GM21367 (cell line): ENCODE measurements at regions not wholly inside any gene's neighbourhood (a gene's known extent, or its start where the extent isn't known, plus 50 kb on each side); places are given as distances from the start of the nearest gene placed in this dataset.
"Not testable (repeated sequence)": the region's sequence is repeated elsewhere in the genome, so short reads cannot be mapped to it uniquely, and the experiment has no call there.

Experiments used
- ATAC-seq: cut with Tn5 transposase; IDR thresholded peaks from one replicate; pipeline ENCODE4 v1.9.1; 2021; ENCODE audit not compliant: unreplicated experiment

DNA sequence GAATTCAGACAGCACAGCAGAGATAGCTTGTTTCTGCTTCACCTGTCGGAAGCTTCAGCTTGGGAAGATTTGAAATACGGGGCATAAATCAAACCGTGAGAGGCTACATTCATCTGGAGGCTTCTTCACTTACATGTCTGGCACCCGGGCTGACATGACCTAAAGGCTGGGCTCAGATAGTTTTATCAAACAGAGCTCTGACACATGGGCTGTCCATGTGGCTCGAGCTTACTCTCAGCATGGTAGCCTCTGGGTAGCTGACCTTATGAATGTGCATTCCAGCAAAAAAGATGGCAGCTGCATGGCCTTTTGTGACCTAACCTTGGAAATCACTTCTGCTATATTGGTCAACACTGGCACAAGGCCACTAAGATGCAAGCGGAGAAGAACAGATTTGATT is 414.5 kb downstream of the NDFIP2 start:
- no peak for ATAC-seq

DNA sequence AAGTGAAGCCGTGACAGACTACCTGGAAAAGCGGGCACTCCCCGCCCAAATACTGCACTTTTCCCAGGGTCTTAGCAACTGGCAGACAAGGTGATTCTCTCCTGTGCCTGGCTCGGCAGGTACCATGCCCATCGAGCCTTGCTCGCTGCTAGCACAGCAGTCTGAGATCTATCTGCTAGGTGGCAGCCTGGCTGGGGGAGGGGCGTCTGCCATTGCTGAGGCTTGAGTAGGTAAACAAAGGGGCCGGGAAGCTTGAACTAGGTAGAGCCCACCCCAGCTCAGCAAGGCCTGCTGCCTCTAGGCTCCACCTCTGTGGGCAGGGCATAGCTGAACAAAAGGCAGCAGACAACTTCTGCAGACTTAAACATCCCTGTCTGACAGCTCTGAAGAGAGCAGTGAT is 406.3 kb downstream of the NDFIP2 start:
- ATAC-seq: not testable (repeated sequence)

DNA sequence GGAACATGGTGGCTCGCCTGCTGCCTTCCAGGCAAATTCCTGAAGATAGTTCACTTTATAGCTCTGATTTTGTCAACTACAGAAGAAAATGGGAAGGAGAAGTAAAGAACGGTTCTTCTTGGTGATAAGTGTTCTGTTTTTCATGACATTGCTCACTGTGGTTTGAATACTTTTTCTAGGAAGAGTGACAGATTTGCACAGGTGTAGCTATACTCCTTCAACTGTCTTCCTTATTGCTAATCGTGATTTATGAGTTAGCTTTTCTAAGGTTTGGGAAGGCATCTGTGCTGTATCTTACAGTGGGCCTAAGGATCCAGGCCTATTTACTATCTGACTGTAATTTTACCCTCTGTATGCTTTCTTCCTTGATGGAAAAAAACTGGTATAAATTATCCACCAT is 405.6 kb downstream of the NDFIP2 start:
- no peak for ATAC-seq

DNA sequence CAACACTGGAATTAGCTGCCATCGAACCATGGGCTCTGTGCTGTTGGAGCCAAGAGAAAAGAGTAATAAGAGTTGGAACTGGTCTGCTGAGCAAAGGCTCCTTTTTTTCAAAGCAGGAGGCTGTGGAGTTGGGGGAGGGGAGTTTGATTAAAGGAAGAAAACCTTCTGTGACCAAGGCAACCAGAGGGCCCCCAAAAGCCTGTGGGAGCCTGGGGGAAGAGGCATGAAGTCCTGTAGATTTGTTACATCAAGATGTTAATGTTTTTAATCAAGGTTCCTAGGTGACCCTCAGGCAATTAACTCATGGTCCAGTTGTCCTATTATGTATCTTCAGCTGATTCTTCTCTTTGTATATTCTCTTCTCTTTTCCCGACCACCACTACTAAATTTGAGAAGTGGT is 403.9 kb downstream of the NDFIP2 start:
- ATAC-seq: no peak

DNA sequence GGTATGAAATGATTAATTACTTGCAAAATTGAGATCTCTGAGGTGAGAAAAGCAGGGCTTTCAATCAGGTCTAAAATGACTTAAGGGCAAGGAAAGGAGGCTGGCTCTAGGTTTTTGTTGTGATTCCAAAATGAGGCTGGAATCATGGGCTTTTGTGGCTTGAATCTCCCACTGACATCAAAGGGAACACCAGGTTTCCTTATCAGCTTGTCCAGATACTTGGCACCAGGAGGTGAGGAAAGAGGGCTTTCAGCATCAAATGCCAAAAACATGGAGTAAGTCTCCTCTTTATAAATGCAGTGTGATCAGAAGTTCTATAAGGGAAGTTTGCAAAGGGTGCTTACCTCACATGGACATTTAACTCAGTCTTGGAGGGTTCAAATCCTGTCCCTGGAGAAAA is 402.3 kb downstream of the NDFIP2 start:
- ATAC-seq: no peak

DNA sequence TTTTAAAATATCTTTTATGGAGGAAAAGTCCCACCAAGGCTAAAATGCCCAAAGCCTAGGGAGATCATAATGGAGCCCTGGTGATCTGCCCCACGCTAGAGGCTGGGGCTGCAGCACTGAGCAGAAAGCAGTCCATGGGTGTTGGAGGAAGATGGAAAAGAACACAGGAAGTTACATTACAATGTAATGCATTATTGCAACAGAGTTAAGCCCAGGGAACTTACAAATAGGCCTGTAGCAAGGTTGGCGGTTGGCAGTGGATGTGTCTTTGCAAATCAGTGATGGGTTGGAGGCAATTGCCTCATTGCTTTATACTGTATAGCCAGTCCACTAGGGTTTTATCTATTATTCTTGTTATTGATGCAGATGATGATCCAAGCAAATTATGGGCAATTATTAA is 399.9 kb downstream of the NDFIP2 start:
- no peak for ATAC-seq

DNA sequence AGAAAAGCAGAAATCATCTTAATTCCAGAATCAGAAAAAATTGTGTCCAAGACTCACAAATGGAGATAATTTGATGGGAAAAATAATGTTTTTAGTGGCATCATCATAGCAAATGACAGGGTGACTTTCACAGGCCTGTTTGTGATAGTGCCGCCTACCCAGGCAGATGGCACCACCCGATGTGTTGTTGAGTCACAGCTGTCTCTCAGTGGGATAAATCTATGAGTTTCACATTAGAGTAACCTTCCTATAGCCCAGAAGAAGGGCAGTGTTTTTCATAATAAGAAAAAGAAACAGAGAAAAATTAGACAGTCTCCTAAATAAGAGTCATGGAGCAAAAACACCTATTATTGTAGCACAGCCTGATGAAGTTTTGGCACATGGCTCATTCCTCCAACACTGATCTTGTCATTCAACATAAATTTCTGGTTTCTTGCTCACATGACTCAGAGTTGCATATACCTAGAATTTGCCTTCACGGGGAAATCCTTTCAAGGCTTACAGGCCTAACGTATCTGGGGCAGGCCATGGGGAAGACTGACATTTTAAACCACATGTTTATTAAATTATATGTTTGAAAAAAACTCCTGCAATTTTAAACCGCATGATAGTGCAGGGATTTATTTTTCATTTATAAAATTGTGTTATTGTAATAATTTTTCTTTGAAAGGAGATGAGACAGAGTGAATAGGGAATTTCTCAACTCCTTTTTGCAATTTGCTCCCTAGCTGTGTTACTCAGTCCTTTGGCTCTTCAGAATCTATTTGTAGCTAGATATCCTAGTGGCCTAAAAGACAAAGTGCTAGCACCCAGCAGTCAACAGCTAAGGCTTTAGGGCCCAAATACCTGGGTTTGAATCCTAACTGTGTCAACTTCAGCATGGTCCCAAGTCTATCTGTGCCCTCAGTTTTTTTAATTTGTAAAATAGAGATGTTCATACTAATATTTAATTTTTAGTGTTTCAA is 393.7 kb downstream of the NDFIP2 start:
- ATAC-seq: no peak

DNA sequence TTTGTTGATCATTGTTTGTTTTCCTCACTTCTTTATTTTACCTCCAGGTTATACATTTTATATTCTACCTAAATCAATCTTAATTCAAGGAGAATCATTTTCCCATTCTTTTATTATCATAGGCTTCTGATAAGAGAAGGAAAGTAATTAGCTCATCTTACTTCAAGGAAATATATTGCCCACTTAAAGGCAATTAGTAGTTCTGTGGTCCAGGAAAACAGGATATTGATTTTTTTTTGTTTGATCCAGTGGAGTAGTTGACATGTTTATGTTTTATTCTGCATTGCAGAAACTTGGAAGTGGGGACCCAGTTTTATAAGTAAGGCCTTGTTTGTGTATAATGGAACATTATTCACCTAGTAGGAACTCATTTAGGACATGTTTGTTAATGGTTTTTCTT is 390.6 kb downstream of the NDFIP2 start:
- no peak for ATAC-seq

DNA sequence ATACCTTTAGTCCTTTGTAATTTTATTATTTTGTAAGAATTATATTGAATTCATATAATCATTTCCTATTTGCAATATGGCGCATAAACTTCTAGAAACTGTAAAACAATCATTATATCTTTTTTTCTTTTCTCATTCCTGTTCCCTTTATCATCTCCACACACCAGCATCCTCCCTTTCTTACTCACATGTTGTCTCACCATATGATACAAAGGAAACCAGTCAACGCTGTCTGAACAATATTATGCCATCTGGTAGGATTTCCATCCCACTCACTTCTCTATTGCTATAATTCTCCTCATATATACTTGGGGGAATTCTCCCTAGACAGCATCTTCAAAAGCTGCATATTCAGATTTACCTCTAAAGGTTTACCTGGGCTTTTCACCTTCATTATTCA is 389.8 kb downstream of the NDFIP2 start:
- no peak for ATAC-seq

DNA sequence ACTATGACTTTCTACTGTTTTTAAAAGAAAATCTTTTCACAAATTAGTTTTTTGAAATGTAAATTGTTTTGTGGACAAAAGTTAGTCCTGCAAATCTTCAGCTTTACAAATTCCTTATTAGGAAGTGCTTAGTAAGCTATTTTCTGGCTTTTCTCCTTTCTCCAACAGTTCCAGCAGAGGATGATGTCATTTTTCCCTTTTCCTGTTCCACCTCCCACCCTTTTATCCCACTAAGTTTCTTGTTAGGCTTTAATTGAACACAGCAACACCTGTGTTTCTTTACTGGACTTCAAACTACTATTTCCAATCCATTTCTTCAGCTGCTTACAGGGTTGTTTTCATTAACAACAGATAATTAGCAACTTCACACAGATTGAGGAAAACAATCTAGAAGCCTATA is 389.2 kb downstream of the NDFIP2 start:
- no peak for ATAC-seq

DNA sequence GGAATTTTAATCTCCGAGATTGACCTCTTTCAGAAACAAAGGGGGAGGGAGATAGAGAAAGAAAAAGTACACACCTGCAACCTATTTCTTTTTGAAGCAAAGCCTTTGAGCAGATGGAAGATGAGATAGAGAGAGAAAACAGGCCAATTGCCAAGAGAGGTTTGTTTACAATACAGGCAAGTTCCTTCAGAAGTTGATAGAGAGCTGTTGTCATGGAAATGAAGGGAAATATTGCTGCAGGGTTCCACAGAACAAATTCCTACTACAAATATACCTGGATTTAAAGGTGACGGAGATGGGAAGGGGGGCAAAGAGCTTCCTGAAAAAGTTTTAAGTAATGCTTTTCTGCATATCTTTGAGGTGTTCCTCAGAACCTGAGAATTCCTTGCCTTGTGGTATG is 388.4 kb downstream of the NDFIP2 start:
- ATAC-seq: no peak

DNA sequence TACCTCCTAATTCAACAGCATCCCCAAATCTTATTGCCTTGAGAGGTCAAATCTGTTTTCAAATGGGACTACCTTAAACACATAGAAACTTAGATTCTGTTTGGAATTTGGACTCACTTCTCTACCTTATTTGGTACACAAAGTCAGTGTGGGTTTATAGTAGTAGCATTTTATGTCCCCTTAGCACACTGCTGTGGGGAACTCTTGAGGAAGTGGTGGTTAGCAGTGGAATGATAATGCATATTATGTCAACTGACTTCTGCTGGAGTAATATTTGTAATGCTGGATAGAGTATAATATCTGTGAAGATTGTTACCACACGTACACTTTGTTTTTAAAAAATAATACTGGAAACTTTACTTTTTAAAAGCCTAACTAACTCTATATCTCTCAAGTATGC is 386.3 kb downstream of the NDFIP2 start:
- ATAC-seq: no peak

DNA sequence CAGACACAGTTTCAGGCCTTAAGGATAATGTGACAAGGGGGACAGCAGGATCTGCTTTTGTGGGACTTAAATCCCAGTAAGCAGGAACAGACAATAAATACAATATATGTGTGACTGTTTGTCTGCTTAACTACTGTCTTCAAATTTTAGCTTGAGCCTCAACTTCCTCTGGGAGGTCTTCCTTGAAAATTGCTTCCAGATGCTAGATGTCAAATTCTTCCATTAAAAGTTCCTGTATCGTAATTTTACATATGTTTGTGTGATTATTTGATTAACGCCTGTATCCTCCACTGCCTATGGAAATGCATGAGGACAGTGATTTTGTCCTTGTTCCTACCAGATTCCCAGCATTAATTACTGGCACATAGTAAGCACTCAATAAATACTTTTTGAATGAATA is 385.5 kb downstream of the NDFIP2 start:
- no peak for ATAC-seq

DNA sequence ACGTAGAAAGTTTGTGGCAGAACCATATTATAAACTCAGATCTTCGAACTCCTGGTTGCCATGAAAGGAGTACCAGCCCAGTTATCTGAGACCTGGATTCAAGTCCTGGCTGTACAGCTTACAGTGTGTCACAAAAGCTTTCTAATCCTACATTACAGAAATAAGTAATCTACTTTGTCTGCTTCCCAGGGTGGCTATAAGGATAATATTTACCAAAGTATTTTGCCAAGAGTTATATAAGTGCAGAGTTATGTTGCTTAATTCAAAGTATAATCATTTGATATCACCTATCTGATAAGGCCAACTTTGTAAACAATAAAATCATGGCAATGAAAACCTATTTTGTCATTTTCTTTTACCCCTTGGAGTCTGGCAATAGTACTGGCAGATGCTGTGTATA is 381.6 kb downstream of the NDFIP2 start:
- no peak for ATAC-seq

DNA sequence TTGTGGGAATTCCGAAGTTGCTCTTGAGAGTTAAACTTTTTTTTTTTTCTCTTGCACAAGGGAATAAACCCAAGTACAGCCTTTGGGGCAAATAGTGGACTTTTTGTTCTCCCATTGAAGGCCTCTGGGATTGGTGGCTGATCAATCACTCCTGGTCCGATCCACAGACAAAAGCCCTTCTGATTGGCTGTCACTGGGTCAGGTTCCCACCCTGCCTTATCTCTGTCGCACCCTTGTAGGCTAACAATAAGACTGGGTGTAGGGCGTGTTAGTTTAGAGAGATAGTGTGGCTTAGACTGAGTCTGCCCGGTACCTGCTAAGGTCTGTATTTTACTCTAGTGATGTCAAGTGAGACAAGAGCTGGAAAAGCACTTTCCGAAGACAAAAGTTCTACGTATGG is 380.8 kb downstream of the NDFIP2 start:
- no peak for ATAC-seq

DNA sequence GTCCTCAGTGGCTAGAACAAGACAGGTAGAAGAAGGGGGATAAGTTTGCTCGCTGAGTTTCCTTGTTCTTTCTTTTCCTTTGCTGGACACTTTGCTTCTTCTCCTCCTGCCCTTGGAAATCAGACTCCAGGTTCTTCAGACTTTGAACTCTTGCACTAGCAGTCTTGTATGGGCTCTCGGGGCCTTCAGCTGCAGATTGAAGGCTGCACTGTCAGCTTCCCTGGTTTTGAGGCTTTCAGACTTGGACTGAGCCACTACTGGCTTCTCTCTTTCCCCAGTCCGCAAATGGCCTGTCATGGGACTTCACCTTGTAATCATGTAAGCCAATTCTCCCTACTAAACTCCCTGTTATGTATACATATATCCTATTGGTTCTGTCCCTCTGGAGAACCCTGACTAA is 379.8 kb downstream of the NDFIP2 start:
- no peak for ATAC-seq

DNA sequence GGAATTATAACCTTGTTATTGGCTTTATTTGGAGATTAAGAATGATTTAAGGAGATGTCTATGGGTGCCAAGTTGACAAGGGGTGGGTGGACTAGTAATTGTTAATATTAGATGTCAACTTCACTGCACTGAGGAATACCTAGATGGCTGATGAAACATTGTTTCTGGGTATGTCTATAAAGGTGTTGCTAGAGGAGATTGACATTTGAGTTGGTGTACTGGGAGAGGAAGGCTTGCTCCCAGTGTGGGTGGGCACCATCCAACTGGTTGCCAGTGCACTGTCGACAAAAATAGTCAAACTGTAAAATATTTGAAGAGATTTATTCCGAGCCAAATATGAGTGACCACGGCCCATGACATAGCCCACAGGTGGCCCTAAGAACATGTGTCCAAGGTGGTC is 378.8 kb downstream of the NDFIP2 start:
- no peak for ATAC-seq

DNA sequence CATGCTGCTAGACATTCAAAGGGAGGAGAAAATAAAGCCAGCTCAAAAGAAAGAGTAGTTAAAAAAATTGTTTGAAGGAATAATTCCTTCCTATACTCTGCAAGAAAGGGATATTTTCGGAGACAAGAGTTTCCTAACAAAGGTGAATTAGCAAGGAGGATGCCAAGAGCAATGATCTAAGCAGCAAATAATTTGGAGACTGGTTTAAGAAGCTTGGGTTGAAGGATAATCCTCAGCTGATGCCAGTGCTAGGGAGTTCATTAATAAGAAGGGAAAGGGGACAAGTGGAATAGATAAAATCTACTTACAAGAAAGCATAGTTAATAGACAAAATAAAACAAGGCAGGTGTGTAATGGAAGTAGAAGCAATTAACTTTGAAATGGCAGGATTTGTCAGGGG is 372.3 kb downstream of the NDFIP2 start:
- ATAC-seq: no peak

DNA sequence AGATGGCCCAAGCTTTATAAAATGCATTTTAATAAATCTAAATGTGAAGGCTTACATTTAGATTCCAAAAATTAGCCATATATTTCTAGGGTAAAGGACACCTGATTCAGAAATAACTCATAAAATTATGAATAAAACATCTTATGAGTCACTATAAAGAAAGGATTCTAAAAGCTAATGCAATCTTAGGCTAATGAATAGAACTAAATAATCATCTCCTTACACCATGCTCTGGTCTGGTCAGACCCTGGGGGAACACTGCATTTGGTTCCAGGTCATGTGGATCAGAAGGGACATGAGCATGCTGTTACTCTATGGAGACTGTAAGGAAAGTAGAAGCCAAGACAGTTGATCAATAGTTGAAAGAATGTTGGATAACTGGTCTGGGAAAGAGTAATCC is 370.4 kb downstream of the NDFIP2 start:
- no peak for ATAC-seq

DNA sequence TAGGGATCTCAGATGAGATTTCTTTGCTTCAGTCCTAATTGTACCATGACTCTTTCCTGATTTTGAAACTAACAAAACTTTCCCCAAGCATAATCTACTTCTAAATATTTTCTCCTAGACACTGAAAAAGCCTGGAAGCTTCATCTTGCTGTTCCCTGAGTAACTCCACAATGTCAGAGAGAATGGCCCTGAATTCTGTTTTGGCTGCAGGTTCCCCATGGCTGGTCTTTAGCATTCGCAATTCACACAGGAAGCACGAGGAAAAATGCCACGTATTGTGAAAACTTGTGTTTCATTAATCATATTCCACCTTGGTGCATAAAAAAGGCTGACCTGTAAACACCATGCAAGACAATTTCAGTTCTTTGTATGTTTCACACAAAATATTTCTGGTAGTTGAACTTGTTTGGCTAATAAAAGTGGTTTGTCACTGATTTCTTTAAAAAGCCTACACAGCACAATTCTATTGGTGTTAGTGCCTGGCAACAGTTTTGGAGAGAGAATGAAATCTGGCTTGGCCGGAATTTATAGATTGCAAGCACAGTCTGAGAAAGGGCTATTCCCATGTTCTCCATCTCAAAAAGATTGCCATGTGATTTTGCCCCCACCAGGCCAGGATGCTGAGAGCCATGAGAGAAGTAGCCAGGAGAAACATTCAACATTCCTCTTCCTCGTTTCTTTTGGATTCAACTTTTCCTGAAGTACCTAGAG is 367.1 kb downstream of the NDFIP2 start:
- no peak for ATAC-seq

DNA sequence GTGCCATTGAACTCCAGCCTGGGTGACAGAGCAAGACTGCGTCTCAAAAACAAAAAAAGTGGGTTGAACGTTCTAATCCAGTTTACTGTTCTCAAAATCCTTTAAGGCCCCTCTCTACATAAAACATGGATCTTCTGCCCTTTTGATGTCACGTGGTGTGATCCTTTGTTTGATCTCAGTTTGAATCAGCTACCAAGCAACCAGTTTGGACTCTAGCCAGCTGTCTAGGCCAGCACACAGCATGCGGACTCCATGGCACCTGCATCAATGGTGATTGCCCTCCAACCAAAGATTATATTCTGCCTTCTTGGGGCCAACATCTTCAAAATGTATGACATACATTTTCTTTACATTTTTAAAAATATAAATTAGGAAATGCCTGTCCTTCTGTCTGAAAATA is 365.4 kb downstream of the NDFIP2 start:
- ATAC-seq: no peak

DNA sequence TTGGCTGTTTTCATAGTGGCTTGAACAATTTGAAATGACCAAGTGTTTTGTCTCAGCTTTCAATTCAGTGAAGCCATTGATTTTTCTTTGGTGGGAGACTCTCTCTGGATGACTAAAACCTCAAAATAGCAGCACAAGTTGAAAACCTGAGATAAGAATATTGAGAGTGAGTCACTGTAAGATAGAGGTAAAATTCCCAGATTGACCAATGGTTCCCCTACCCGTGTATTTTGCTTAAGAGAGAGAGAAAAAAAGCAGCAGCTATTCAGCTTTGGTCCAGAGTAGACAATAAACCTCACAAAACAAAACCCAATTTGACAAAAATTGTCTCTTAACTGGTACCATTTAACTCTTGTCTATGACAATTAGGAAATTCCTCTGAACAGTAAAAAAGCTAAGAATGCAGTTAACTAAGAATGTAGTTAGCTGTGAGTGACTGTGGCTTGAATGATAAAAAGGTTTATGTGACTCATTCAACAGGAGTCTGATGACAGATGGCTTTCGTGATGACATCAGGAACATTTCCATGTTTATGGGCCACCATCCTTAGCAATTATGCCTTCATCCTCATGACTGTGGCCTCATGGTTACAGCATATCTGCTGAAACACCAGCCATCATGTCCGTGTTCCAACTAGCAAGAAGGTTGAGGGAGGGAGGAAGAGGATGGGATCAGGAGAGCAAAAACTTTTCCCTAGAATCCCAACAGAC is 356.9 kb downstream of the NDFIP2 start:
- no peak for ATAC-seq
